HepG2 (cell line): ENCODE measurements at regions not wholly inside any gene's neighbourhood (a gene's known extent, or its start where the extent isn't known, plus 50 kb on each side); places are given as distances from the start of the nearest gene placed in this dataset.

ENCODE experiments used
- ATAC-seq: fragments of 200-7000 bp; cut with Tn5 transposase; 3 replicates; pipeline ENCODE4 v1.9.1; 2020; ENCODE audit warnings: mild to moderate bottlenecking, moderate library complexity
- BruUV-seq: library from RNA; stranded (reverse); fragments of 400-500 nt; replicated peaks from 2 replicates; lab custom pipeline; 2021; lab: Mats Ljungman, UMichigan
- CTCF ChIA-PET: fragments of 300-600 bp; formaldehyde crosslinking; extraction: SDS; loops from one replicate; lab custom pipeline; 2021; ENCODE audit warnings: low total read pairs, inconsistent platforms, low intra/inter-chr PET ratio; lab: Yijun Ruan, JAX
- POLR2A ChIA-PET: fragments of 350-600 bp; sonication (Branson Sonifier 250); formaldehyde crosslinking; loops from one replicate; lab custom pipeline; 2020; ENCODE audit warnings: antibody characterized with exemption, inconsistent platforms; lab: Yijun Ruan, JAX
- DNase-seq: peaks from one replicate; pipeline ENCODE4 v3.0.0-alpha.2; 2015; ENCODE audit warnings: low spot score
- FAIRE-seq: peaks from 3 replicates; lab custom pipeline; 2011; peaks lifted over from hg19 to GRCh38; lab: Jason Lieb, UNC
- H2AFZ ChIP-seq: one replicate; pipeline ENCODE4 v1.6.1; 2011; ENCODE audit warnings: low read length, inconsistent platforms
- H3K27ac ChIP-seq: fragments of 300-600 bp; 3 replicates; pipeline ENCODE4 v1.8.0; 2011; ENCODE audit warnings: mixed run types, mild to moderate bottlenecking, mixed read lengths, low read length, inconsistent platforms; ENCODE audit not compliant: insufficient read depth; ENCODE audit errors: extremely low read length
- H3K27me3 ChIP-seq, 2 experiments: fragments of 200-600 bp in 1 of 2; 2 replicates in 1 of 2; 3 replicates in 1 of 2; pipeline versions ENCODE4 v1.6.0 to v1.8.0; 2011; ENCODE audit warnings: low read length in 2 of 2, mild to moderate bottlenecking in 2 of 2, moderate library complexity in 2 of 2, inconsistent platforms in 1 of 2; ENCODE audit not compliant: insufficient read depth in 2 of 2, control insufficient read depth in 1 of 2
- H3K36me3 ChIP-seq, 2 experiments: fragments of 200-600 bp in 1 of 2; replicated peaks in 1 of 2; 2 replicates in 1 of 2; 3 replicates in 1 of 2; pipeline versions ENCODE4 v1.5.1 to v1.8.0; 2011; ENCODE audit warnings: low read length in 2 of 2, inconsistent platforms in 1 of 2; ENCODE audit not compliant: insufficient read depth in 2 of 2, control insufficient read depth in 1 of 2
- H3K4me1 ChIP-seq: 2 replicates; pipeline ENCODE4 v1.5.1; 2012; ENCODE audit warnings: low read length, inconsistent platforms; ENCODE audit not compliant: insufficient read depth
- H3K4me2 ChIP-seq: 2 replicates; pipeline ENCODE4 v1.6.0; 2011; ENCODE audit warnings: low read depth, low read length, inconsistent platforms
- H3K4me3 ChIP-seq, 3 experiments: fragments of 200-600 bp in 1 of 3; sonication (generic), shearing (Covaris generic) in 1 of 3; replicated peaks in 1 of 3; 2 replicates each; pipeline ENCODE4 v1.5.1; 2011 to 2016; ENCODE audit warnings: low read length in 3 of 3, inconsistent platforms in 2 of 3, low read depth in 2 of 3, mild to moderate bottlenecking in 2 of 3, control low read depth in 1 of 3, mixed read lengths in 1 of 3; ENCODE audit not compliant: insufficient read depth in 1 of 3
- H3K79me2 ChIP-seq: one replicate; pipeline ENCODE4 v1.6.1; 2011; ENCODE audit warnings: low read length, inconsistent platforms; ENCODE audit not compliant: insufficient read depth
- H3K9ac ChIP-seq: 2 replicates; pipeline ENCODE4 v1.6.0; 2011; ENCODE audit warnings: mild to moderate bottlenecking, low read depth, low read length, inconsistent platforms; ENCODE audit not compliant: insufficient read depth
- H3K9me3 ChIP-seq: 2 replicates; pipeline ENCODE4 v1.5.1; 2012; ENCODE audit warnings: mild to moderate bottlenecking, low read length
- H4K20me1 ChIP-seq: 2 replicates; pipeline ENCODE4 v1.6.0; 2011; ENCODE audit warnings: inconsistent platforms, mild to moderate bottlenecking, low read length, moderate library complexity; ENCODE audit not compliant: insufficient read depth
- ADNP ChIP-seq: sonication (generic); formaldehyde crosslinking; IDR thresholded peaks from 2 replicates; pipeline ENCODE4 v1.4.0; 2020; ENCODE audit warnings: missing genetic modification reagents
- ATF7-NPFF ChIP-seq: sonication (generic); formaldehyde crosslinking; IDR thresholded peaks from 2 replicates; pipeline ENCODE4 v1.8.1; 2023; ENCODE audit warnings: mild to moderate bottlenecking, low read depth, missing genetic modification reagents, moderate library complexity
- CBX1 ChIP-seq: IDR thresholded peaks from one replicate; pipeline ENCODE4 v1.6.1; 2016; ENCODE audit warnings: antibody characterized with exemption, low read depth
- FOXM1 ChIP-seq: sonication (generic); formaldehyde crosslinking; IDR thresholded peaks from 2 replicates; pipeline ENCODE4 v1.5.0; 2020; ENCODE audit warnings: missing genetic modification reagents
- ISL2 ChIP-seq: sonication (generic); formaldehyde crosslinking; IDR thresholded peaks from 2 replicates; pipeline ENCODE4 v1.5.0; 2020; ENCODE audit warnings: missing genetic modification reagents
- MEIS2 ChIP-seq: sonication (generic); formaldehyde crosslinking; IDR thresholded peaks from 2 replicates; pipeline ENCODE4 v1.9.0; 2021; ENCODE audit warnings: mild to moderate bottlenecking, missing genetic modification reagents
- NFYB ChIP-seq: sonication (generic); formaldehyde crosslinking; IDR thresholded peaks from 2 replicates; pipeline ENCODE4 v1.4.0; 2020; ENCODE audit warnings: missing genetic modification reagents
- NR2F1 ChIP-seq, 2 experiments: fragments of 450-650 bp in 1 of 2; formaldehyde crosslinking in 1 of 2; IDR thresholded peaks; 2 replicates each; pipeline versions ENCODE4 v1.5.0 to v1.6.1; 2016 to 2020; ENCODE audit warnings: mild to moderate bottlenecking in 1 of 2, missing compliant biosample characterization in 1 of 2, missing genetic modification reagents in 1 of 2, moderate library complexity in 1 of 2
- POGZ ChIP-seq: sonication (generic); formaldehyde crosslinking; IDR thresholded peaks from 2 replicates; pipeline ENCODE4 v1.4.0; 2020; ENCODE audit warnings: mild to moderate bottlenecking, missing genetic modification reagents
- POLR2AphosphoS5 ChIP-seq: IDR thresholded peaks from 2 replicates; pipeline ENCODE4 v1.6.1; 2012; ENCODE audit warnings: low read depth, low read length
- RBAK ChIP-seq: sonication (generic); formaldehyde crosslinking; IDR thresholded peaks from 2 replicates; pipeline ENCODE4 v1.5.1; 2020; ENCODE audit warnings: mild to moderate bottlenecking, missing genetic modification reagents
- TAF1 ChIP-seq: sonication (generic); formaldehyde crosslinking; IDR thresholded peaks from 2 replicates; pipeline ENCODE4 v1.4.0; 2020; ENCODE audit warnings: missing genetic modification reagents
- TMF1 ChIP-seq: sonication (generic); formaldehyde crosslinking; IDR thresholded peaks from 2 replicates; pipeline ENCODE4 v1.8.1; 2022; ENCODE audit warnings: low read depth, missing genetic modification reagents
- XBP1 ChIP-seq: sonication (generic); formaldehyde crosslinking; IDR thresholded peaks from 2 replicates; pipeline ENCODE4 v1.5.0; 2020; ENCODE audit warnings: missing genetic modification reagents
- ZNF33A ChIP-seq: sonication (generic); formaldehyde crosslinking; IDR thresholded peaks from 2 replicates; pipeline ENCODE4 v1.5.1; 2020; ENCODE audit warnings: missing genetic modification reagents, mild to moderate bottlenecking, moderate library complexity, borderline replicate concordance
- ZNF816 ChIP-seq: sonication (generic); formaldehyde crosslinking; IDR thresholded peaks from 2 replicates; pipeline ENCODE4 v1.8.0; 2022; ENCODE audit warnings: missing genetic modification reagents, mild to moderate bottlenecking, borderline replicate concordance
- WGBS: methylation state at CpG from one replicate; pipeline ENCODE4 v1.1.6; 2017; ENCODE audit warnings: low lambda C conversion rate; 5-methylcytosine and 5-hydroxymethylcytosine counted together
- in situ Hi-C: cut with HindIII; loops from 2 replicates; pipeline ENCODE4 v1.10.0; 2017; ENCODE audit warnings: low pct_unique_long_range_greater_than_20kb; ENCODE audit not compliant: extremely low pct_ligation_motif_present
- intact Hi-C: fragments of 100-400 bp; cut with micrococcal nuclease; formaldehyde crosslinking; loops from one replicate; pipeline ENCODE4 v1.10.0; 2022; ENCODE audit not compliant: unreplicated experiment
- TF ChIP-seq, protein P1 (sequence below): sonication (generic); formaldehyde crosslinking; IDR thresholded peaks from 2 replicates; pipeline ENCODE4 v1.5.0; 2020; ENCODE audit warnings: mild to moderate bottlenecking, missing genetic modification reagents, moderate library complexity
- TF ChIP-seq, protein P2 (sequence below): sonication (generic); formaldehyde crosslinking; IDR thresholded peaks from 2 replicates; pipeline ENCODE4 v1.4.0; 2020; ENCODE audit warnings: missing genetic modification reagents
- TF ChIP-seq, protein P3 (sequence below): sonication (generic); formaldehyde crosslinking; IDR thresholded peaks from 2 replicates; pipeline ENCODE4 v1.4.0; 2020; ENCODE audit warnings: missing genetic modification reagents

DNA sequence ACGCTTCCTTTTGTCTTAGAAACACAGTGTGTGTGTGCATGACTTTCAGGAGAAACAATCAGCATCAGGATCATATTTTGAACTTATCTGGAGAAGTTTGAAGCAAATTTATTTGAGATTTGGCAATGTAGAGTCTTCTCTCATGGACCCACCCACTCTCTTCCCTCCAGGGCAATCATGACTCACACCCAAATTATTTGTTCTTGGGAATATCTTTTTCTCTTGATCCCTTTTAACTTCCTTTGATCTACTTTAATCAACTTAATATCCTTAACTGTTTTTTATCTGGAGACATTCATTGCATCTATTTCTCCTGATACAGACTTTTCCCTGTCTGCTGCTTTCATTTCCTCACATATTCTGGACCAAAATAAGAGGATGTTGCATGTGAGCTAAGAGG, 1174.3 kb downstream of the GATA3 start:
- Histone ChIP-seq H3K27me3 (no peaks in the 10 kb centered on the region; a peak in 1 of 5 replicates), H3K4me3 (no peak overlapping the region), H3K4me2 (no peak overlapping the region), H2AFZ (no peak overlapping the region), H3K27ac (no peak overlapping the region), H3K36me3 (no peaks in the 10 kb centered on the region), H3K4me1 (no peaks in the 10 kb centered on the region), H4K20me1 (no peaks in the 10 kb centered on the region), H3K9ac (no peak overlapping the region), H3K79me2 (no peaks in the 10 kb centered on the region), H3K9me3 (no peaks in the 10 kb centered on the region)
- 0% methylated on average over 1 of the region's 1 CpG for WGBS
- CTCF ChIA-PET = no interaction called here
- intact Hi-C loops = no loop called here
- ATAC-seq (no peak), FAIRE-seq (no peak), DNase-seq (no peak)
- no TSS peak for BruUV-seq
- in situ Hi-C loops = no loop called here
- TF ChIP-seq, protein P1, sequence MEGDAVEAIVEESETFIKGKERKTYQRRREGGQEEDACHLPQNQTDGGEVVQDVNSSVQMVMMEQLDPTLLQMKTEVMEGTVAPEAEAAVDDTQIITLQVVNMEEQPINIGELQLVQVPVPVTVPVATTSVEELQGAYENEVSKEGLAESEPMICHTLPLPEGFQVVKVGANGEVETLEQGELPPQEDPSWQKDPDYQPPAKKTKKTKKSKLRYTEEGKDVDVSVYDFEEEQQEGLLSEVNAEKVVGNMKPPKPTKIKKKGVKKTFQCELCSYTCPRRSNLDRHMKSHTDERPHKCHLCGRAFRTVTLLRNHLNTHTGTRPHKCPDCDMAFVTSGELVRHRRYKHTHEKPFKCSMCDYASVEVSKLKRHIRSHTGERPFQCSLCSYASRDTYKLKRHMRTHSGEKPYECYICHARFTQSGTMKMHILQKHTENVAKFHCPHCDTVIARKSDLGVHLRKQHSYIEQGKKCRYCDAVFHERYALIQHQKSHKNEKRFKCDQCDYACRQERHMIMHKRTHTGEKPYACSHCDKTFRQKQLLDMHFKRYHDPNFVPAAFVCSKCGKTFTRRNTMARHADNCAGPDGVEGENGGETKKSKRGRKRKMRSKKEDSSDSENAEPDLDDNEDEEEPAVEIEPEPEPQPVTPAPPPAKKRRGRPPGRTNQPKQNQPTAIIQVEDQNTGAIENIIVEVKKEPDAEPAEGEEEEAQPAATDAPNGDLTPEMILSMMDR = no peak
- TF ChIP-seq RBAK (CRISPR knock-in tag) (no peak), POGZ (CRISPR knock-in tag) (no peak), POLR2AphosphoS5 (no peak), CBX1 (no peak), TAF1 (CRISPR knock-in tag) (no peak), FOXM1 (no peak), NR2F1 (CRISPR knock-in tag; IDR thresholded peaks at IDR 0.05) (no peak), ZNF33A (CRISPR knock-in tag) (no peak), ISL2 (CRISPR knock-in tag) (no peak), TMF1 (CRISPR knock-in tag) (no peak), ATF7-NPFF (CRISPR knock-in tag) (no peak), XBP1 (CRISPR knock-in tag) (no peak), ZNF816 (CRISPR knock-in tag) (no peak), NFYB (CRISPR knock-in tag) (no peak), MEIS2 (CRISPR knock-in tag) (no peak), ADNP (CRISPR knock-in tag) (no peak)
- TF ChIP-seq, protein P2, sequence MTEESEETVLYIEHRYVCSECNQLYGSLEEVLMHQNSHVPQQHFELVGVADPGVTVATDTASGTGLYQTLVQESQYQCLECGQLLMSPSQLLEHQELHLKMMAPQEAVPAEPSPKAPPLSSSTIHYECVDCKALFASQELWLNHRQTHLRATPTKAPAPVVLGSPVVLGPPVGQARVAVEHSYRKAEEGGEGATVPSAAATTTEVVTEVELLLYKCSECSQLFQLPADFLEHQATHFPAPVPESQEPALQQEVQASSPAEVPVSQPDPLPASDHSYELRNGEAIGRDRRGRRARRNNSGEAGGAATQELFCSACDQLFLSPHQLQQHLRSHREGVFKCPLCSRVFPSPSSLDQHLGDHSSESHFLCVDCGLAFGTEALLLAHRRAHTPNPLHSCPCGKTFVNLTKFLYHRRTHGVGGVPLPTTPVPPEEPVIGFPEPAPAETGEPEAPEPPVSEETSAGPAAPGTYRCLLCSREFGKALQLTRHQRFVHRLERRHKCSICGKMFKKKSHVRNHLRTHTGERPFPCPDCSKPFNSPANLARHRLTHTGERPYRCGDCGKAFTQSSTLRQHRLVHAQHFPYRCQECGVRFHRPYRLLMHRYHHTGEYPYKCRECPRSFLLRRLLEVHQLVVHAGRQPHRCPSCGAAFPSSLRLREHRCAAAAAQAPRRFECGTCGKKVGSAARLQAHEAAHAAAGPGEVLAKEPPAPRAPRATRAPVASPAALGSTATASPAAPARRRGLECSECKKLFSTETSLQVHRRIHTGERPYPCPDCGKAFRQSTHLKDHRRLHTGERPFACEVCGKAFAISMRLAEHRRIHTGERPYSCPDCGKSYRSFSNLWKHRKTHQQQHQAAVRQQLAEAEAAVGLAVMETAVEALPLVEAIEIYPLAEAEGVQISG (CRISPR knock-in tag) = no peak
- TF ChIP-seq, protein P3, sequence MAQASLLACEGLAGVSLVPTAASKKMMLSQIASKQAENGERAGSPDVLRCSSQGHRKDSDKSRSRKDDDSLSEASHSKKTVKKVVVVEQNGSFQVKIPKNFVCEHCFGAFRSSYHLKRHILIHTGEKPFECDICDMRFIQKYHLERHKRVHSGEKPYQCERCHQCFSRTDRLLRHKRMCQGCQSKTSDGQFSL (CRISPR knock-in tag) = no peak
- POLR2A ChIA-PET = no interaction called here
